ENCODE measurements at regions not wholly inside any gene's neighbourhood (a gene's known extent, or its start where the extent isn't known, plus 50 kb on each side); places are given as distances from the start of the nearest gene placed in this dataset.
"Not testable (repeated sequence)": the region's sequence is repeated elsewhere in the genome, so short reads cannot be mapped to it uniquely, and the experiment has no call there.

- no peaks in the 10 kb centered on the region for H3K9me3 ChIP-seq
- no peak overlapping the region for H3K27ac ChIP-seq
- H3K27me3 ChIP-seq = no peaks in the 10 kb centered on the region
- no peak overlapping the region for H3K4me3 ChIP-seq
- H3K4me1 ChIP-seq = no peaks in the 10 kb centered on the region
- no peaks in the 10 kb centered on the region for H3K36me3 ChIP-seq
- no peak for TF ChIP-seq CTCF (IDR thresholded peaks at IDR 0.05)
- DNase-seq (no peak), ATAC-seq (no peak)
- intact Hi-C loops (cut with DNase I) = no loop called here
Observed at GRCh38 chr9:78405461-78405860, 108.5 kb downstream of the PSAT1 start.

GRCh38 chr9:78406146-78406545, 109.2 kb downstream of the PSAT1 start:
- no peak for ATAC-seq
- no peak overlapping the region for H3K27ac ChIP-seq
- H3K4me3 ChIP-seq = no peak overlapping the region
- no peaks in the 10 kb centered on the region for H3K36me3 ChIP-seq
- intact Hi-C loops (cut with DNase I) = no loop called here
- no peak for DNase-seq
- no peaks in the 10 kb centered on the region for H3K4me1 ChIP-seq
- no peaks in the 10 kb centered on the region for H3K27me3 ChIP-seq
- no peak for TF ChIP-seq CTCF (IDR thresholded peaks at IDR 0.05)
- no peaks in the 10 kb centered on the region for H3K9me3 ChIP-seq

- TF ChIP-seq CTCF (IDR thresholded peaks at IDR 0.05) = no peak
- no peaks in the 10 kb centered on the region for H3K36me3 ChIP-seq
- H3K4me3 ChIP-seq = no peak overlapping the region
- H3K27me3 ChIP-seq = no peaks in the 10 kb centered on the region
- no peak overlapping the region for H3K27ac ChIP-seq
- DNase-seq = peak in 1 of 4 donors; percentile 40
- peak; percentile 91 for ATAC-seq
- H3K9me3 ChIP-seq = no peaks in the 10 kb centered on the region
- no peaks in the 10 kb centered on the region for H3K4me1 ChIP-seq
- intact Hi-C loops (cut with DNase I) = no loop called here
Observed at GRCh38 chr9:78406933-78407332, 110.0 kb downstream of the PSAT1 start.

DNA sequence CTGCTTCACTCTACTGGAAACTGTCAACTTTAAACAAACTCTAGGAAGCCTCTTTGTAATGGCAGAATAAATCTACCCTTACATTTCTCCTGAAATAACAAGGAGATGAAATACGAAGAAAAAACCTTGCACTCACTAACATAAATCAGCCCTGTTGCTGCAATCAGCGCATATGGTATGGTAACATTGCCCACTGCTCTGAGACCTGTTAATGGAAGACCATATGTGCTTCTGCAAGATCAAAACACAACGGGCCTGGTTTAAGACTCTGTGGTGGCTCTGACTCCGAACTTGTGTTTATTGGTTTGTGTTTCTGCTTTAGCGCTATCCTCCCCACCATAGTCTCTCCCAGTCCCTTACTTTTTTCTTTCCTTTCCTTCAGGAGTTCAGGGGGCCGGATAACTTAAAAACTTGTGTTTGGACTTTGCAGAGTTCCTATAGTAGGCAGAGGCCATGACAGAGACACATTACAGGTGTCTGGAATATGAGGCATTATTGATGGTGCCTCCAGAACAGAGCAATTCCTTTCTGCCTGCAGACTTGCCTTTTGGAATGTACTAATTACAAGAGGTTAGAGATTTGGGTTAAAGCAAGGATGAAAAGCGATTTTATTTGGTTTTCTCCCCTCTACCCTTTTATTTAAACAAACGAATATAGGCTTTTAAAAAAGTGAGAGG, 110.8 kb downstream of the PSAT1 start:
- intact Hi-C loops (cut with DNase I) = no loop called here
- Histone ChIP-seq H3K27me3 (no peaks in the 10 kb centered on the region), H3K9me3 (no peaks in the 10 kb centered on the region), H3K4me3 (no peak overlapping the region), H3K36me3 (no peaks in the 10 kb centered on the region), H3K27ac (no peak overlapping the region), H3K4me1 (no peaks in the 10 kb centered on the region)
- ATAC-seq = no peak
- no peak for TF ChIP-seq CTCF (IDR thresholded peaks at IDR 0.05)
- DNase-seq = no peak

GRCh38 chr9:78408388-78408787, 111.5 kb downstream of the PSAT1 start:
- H3K36me3 ChIP-seq = no peaks in the 10 kb centered on the region
- no peaks in the 10 kb centered on the region for H3K9me3 ChIP-seq
- ATAC-seq (no peak), DNase-seq (no peak)
- H3K27ac ChIP-seq = no peak overlapping the region
- intact Hi-C loops (cut with DNase I) = no loop called here
- H3K4me3 ChIP-seq = no peak overlapping the region
- TF ChIP-seq CTCF (IDR thresholded peaks at IDR 0.05) = no peak
- no peaks in the 10 kb centered on the region for H3K4me1 ChIP-seq
- H3K27me3 ChIP-seq = no peaks in the 10 kb centered on the region

DNA sequence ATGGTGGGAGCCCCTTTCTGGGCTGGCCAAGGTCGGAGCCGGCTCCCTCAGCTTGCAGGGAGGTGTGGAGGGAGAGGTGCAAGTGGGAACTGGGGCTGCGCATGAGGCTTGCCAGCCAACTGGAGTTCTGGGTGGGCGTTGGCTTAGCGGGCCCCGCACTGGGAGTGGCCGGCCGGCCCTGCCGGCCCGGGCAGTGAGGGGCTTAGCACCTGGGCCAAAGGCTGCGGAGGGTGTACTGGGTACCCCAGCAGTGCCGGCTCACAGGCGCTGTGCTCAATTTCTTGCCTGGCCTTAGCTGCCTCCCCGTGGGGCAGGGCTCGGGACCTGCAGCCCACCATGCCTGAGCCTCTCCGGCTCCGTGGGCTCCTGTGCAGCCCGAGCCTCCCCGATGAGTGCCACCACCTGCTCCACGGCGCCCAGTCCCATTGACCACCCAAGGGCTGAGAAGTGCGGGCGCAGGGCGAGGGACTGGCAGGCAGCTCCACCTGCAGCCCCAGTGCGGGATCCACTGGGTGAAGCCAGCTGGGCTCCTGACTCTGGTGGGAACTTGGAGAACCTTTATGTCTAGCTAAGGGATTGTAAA, 113.1 kb downstream of the PSAT1 start:
- H3K27me3 ChIP-seq; H3K27ac ChIP-seq; H3K4me1 ChIP-seq; DNase-seq; H3K9me3 ChIP-seq; ATAC-seq; intact Hi-C loops (cut with DNase I); H3K36me3 ChIP-seq; H3K4me3 ChIP-seq: not testable (repeated sequence)

All from left lung (tissue), 4 donors.